Anterior cingulate cortex (tissue), 58 donors: ENCODE measurements at regions not wholly inside any gene's neighbourhood (a gene's known extent, or its start where the extent isn't known, plus 50 kb on each side); places are given as distances from the start of the nearest gene placed in this dataset.

Experiments used
- DNase-seq, 58 donors: peaks; one replicate each; lab custom pipeline; 2025; lab: John Stamatoyannopoulos, UW

DNA sequence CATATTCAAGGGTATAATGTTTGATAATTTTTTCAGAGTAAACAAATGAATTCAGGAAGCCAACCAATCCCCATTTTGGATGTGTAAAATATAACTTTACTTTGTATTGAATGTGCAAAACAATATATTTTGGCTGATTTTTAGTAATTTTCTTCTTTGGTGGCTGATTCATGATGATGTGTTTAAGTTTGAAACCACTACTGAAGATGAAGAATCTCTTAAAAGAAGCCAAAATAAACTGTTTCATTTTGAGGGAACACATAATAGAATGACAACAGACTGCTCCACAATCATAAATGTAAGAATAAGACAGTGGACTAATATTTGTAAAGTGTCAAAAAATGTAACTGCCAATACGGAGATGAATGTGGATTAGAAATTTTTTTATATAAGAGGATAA is 52.5 kb upstream of the TRIM43 start:
- DNase-seq = no peak

DNA sequence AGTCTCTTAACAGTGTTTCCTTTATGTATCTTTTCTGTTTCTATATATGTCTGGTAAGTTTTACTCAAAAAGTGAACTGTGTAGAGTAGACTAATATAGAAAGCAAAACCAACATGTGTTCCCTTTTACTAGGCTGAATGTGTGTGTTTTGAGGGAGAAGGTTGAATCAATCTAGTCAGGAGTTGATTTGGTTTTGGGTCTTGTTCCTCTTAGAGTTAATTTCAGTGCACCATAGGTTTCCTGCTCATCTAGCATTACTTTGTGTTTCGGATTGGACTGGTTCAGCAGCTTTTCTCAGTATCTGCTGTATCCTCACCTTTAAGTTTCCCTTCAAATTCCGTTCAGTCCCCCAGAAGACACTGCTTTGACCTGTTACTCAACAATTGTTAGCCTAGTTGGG is 52.0 kb upstream of the TRIM43 start:
- DNase-seq = peak in 1 of 58 donors; percentile 8
